NT2/D1 (cell line): ENCODE measurements at regions not wholly inside any gene's neighbourhood (a gene's known extent, or its start where the extent isn't known, plus 50 kb on each side); places are given as distances from the start of the nearest gene placed in this dataset.

Source experiments
- SUZ12 ChIP-seq: IDR thresholded peaks from 2 replicates; pipeline ENCODE4 v1.6.1; 2011; ENCODE audit not compliant: insufficient read length, insufficient read depth; ENCODE audit errors: extremely low read depth
- YY1 ChIP-seq: IDR thresholded peaks from 2 replicates; pipeline ENCODE4 v1.6.1; 2011; ENCODE audit not compliant: insufficient read length, insufficient read depth
- ZNF274 ChIP-seq: IDR thresholded peaks from 2 replicates; pipeline ENCODE4 v1.6.1; 2011; ENCODE audit warnings: mild to moderate bottlenecking, low read depth, low read length

- no peak for TF ChIP-seq ZNF274
- TF ChIP-seq YY1: no peak
- no peak for TF ChIP-seq SUZ12
These were observed 432.7 kb upstream of the SEMA3A start for GRCh38 chr7:84627250-84627649.
